Right renal cortex interstitium (tissue), 3 donors: ENCODE measurements at regions not wholly inside any gene's neighbourhood (a gene's known extent, or its start where the extent isn't known, plus 50 kb on each side); places are given as distances from the start of the nearest gene placed in this dataset.
"Not testable (repeated sequence)": the region's sequence is repeated elsewhere in the genome, so short reads cannot be mapped to it uniquely, and the experiment has no call there.

Experiments used
- DNase-seq, 3 donors: peaks; one replicate each; pipeline ENCODE4 v3.0.0-alpha.2; 2013; ENCODE audit warnings: low read depth in 3 of 3, low spot score in 2 of 3

GRCh38 chr2:216996279-216996845 is 136.5 kb upstream of the TNP1 start:
- DNase-seq, result no peak

DNA sequence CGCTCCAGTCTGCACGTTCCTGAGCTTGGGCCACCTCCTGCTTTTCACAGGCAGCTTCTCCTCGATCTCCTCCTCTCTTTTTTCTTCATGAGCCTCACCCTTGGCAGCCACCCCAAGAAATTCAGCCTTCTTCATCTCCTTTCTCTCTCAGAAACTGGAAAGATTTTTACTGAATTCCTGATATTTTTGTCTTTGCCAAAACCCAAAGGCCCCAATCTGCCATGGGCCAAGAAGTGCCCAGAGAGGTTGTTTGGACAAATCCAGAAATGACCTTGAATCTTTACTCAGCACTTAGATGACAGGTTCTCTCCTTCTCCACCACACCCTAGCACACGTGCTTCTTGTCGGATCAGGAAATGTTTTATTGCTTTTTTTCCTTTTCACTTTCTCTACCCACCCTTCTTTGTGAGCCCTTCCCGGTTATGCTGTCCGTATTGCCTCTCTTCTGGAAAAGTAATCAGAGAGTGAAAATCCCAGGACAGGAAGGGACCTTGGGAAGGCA is 134.5 kb upstream of the TNP1 start:
- no peak for DNase-seq

DNA sequence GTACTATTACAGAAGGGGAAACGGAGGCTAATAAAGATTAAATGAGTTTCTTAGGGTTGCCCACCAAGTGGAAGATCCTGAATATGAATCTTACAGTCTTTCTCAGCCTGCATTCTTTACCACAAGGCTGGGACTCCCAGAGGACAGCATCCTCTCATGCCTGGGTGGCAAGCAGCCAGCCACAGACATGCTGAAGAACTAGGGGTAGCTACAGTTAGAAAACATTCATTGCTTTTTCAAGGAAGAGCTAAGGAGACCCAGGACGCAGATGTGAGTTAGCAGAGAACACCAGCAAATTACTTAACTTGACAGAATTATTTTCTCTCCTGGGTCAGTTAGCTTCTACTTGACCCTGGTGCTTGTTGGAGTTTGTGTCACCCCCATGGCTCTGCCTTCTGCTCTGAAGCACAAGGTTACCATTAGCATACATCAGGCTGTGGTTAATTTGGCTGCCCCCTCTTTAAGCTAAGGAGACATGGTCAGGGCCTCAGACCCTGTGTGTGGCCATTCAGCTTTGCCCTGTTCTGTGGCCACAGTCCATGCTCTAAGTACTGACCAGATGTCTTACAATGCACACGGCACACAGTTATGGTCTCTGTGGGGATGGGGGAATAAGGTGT is 132.3 kb upstream of the TNP1 start:
- no peak for DNase-seq

DNA sequence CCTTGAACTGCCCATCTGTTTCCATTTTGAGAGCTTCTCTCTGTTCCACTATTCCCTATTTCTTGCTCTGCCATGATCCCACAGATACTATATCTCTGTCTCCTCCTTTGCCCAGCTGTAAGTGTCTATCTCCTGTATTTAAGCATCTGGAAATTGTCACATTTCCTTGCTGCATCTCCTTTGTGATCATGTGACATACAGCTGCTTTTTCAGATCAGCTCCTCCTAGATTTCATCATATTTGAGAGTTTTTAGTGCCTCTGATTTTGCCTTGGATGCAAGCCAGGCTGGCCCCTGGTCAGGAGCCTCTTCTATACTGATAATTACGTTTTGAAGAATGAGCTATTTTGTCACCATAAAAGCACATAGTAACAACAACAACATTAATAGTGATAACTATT is 131.7 kb upstream of the TNP1 start:
- DNase-seq, result peak in 1 of 3 donors; percentile 14

DNA sequence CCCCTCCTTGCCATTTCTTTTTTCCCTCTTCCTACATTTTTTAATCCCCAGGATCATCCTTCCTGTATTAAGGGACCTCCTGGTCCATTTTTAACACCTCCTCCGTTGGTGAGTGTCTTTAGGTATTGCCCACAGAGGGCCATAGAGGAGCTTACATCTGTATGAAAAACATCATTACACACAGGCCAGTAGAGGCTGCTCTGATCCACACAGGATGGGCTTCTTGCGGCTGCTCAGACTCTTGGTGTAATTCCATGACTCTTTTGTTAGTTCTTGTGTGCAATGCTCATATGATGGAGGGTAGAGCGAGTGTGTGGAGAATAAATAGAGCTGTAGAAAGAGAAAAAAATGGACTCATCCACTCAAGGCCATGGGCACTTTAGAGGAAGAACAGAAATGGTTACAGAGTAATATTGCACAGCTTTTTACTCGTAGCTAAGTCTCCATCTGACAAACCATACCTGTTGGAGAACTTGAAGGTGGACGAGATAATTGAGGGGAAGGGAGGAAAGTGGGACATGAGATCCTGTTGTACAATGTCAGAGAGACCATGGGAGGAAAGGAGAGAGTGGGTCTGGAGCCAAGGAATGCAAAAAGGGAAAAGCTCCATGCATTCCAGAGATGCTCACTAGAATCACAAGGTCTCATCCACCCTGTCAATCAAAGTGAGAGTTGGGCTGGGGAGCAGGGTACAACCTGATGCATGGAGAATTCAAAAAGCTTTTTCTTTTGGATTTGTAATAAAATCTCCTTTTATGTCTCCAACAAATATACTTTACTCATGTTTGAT is 129.7 kb upstream of the TNP1 start:
- DNase-seq, result no peak

DNA sequence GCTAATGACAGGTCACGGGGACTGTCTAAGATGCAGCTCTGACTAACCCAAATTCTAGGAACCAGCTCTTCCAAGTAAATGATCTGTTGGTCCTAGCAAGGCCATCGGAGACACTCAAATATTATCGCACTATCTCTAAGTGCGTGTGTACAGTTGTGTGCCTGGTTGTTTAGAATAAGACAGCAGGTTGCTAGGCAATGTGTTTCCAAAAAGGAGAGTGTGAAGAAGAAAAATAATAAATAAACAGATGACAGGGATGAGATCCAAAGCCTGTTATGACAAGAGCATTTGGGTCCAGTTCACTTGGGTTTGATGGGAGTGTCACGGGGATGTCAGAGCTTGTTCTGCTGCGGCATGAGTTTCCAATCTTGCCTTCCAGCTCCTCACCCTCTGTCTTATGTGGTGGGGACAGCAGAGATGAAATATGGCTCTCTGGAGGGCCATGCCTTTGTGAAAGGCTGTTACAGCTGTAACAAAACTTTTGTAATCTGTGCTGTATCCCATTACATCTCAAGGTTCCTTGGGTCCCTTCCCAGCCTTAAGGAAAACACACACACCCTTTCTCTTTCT is 127.5 kb upstream of the TNP1 start:
- peak in 1 of 3 donors; percentile 14 for DNase-seq

GRCh38 chr2:216985658-216986141 is 125.8 kb upstream of the TNP1 start:
- peak in 1 of 3 donors; percentile 12 for DNase-seq

DNA sequence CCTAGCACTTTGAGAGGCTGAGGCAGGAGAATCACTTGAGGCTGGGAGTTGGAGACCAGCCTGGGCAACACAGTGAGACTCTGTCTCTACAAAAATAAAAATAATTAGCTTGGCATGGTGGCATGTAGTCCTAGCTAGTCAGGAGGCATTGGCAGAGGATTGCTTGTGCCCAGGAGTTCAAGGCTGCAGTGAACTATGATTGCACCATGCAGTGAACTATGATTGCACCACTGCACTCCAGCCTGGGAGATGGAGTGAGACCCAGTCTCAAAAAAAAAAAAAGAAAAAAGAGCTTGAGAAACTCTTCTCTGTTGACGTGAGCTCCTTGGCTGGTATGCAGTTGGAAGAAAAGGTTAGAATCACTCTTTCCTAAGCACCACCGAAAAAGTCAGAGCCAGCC is 125.1 kb upstream of the TNP1 start:
- DNase-seq, result no peak

- not testable (repeated sequence) for DNase-seq
Measured at GRCh38 chr2:216981951-216982350, 122.1 kb upstream of the TNP1 start.

GRCh38 chr2:216980510-216980909 is 120.6 kb upstream of the TNP1 start:
- not testable (repeated sequence) for DNase-seq

DNA sequence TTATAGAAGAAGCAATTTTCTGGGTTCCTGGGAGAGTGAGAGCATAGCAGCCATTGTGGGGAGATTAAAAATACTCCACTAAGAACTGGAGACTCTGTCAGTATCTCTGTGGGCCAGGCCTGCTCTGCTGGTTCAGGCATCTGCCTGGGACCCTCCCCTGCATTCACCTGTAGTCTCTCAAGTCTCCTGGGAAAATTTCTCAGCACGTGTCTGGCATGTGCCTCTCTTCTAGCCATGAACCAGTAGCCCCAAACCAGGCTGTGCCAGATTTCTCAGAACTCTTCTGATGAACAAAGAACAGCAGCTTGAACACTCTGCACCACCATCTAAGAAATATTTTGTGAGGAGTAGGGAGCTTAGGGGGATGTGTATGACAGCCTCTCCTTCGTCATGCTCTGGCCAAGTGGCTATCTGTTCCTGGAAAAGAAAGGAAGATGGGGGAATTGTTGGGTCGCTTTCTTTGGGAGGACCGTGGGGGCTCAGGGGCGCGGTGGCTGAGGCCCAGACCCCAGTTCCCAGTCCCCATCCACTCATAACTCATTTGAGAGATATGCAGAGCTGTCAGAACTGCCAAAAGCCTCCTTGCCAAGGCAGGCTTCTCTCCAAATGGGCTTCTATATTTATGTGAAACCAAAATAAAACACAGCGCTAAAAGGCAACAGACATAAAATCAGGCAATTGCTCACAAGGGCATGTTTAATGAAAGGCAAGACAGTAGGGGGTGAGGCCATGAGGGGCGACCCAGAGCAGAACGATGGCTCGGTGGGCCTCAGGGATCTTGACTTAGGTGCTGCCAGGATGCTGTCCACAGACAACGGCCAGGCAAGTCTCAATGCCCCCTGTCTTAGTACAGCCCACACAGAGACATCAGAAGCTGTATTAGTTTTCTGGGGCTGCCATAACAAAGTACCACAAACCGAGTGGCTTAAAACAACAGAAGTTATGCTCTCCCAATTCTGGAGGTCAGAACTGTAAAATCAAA is 114.7 kb upstream of the TNP1 start:
- DNase-seq, result no peak

DNA sequence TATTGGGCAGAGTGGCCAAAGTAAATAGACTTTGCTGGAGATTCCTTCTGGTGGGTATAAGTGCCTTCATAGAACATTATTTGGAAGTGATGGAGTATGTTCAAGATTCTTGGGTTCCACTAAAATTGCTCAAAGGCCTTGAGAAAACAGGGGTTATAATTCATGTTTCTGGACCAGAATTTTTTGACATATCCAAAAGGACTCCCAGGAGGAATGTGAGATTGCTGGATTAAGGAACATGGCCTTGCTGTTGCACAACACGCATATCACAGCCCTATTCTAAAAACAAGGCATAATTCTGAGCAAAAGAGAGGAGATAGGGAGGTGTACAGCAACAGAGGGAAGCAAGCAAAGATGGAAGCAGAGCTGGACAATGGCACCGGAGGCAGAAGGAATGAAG is 111.7 kb upstream of the TNP1 start:
- DNase-seq, result no peak

DNA sequence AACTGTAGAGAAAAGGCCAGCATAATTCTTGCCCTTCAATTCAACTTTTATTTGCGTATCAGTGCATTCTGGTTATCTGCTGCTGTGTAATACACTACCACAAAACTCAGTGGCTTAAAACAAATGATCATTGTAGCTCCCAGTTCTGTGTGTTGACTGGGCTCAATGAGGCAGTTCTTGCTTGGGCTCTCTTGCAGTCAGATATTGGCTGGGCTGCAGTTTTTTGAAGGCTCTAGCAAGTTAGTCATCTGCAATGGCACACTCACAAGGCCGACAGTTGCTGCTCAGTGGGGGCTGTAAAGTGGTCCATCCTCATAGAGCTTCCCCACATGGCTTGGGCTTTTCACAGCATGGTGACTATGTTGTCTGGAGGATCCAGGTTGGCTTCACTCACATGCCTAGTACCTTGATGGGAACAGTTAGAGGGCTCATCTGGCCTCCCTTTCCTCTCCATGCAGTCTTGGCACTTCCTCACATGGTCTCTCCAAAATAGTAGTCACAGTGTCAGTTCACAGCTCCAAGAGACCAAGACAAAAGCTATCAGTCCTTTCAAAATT is 110.6 kb upstream of the TNP1 start:
- DNase-seq, result no peak

DNA sequence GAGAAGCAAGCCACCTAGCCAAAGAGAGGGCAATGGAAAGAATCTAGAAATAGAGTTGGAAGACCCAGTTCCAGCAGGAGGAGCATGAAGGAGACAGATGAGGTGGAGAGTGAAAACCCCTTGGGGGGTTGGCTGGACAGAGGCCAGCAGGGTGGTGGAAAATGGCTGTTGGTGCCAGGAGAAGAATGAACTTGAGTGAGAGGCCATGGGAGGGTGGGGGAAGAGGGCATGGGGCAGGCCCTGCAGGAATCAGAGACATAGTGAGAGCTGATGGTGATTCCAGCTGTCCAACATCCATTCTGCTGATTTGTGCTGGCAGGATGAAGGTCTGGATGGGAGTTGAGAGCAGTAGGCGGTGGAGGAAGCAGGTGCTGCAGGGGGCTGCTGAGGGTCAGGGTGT is 108.0 kb upstream of the TNP1 start:
- DNase-seq, result no peak

DNA sequence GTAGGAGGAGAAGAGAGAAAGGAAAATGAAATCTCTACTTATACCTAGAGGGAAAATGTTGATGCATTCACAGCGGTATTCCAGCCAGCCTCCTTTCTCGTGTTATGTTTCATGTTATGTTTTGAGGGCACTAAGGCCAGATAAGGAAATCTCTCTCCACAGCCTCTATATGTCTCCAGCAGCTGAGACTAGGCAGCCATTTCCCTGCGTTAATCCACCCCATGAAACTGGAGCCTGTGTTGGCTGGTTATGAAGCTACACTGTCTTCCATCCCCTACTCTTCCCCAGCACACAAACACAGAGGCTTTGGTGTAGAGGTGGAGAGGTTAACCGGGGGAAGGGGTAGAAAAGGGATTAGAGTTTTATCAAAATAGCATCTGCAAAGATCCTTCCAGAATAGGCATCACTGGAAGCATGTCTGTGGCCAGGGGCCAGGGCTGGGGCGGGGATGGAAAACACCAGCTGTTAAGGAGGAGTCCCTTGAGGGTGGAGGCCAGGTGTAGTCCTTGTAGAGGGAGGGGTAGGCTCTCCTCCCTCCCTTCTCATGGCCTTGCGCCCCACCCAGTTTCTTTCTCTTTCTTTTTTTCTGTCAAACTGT is 100.9 kb upstream of the TNP1 start:
- DNase-seq, result no peak

GRCh38 chr2:216959433-216959832 is 99.6 kb upstream of the TNP1 start:
- DNase-seq, result no peak

DNA sequence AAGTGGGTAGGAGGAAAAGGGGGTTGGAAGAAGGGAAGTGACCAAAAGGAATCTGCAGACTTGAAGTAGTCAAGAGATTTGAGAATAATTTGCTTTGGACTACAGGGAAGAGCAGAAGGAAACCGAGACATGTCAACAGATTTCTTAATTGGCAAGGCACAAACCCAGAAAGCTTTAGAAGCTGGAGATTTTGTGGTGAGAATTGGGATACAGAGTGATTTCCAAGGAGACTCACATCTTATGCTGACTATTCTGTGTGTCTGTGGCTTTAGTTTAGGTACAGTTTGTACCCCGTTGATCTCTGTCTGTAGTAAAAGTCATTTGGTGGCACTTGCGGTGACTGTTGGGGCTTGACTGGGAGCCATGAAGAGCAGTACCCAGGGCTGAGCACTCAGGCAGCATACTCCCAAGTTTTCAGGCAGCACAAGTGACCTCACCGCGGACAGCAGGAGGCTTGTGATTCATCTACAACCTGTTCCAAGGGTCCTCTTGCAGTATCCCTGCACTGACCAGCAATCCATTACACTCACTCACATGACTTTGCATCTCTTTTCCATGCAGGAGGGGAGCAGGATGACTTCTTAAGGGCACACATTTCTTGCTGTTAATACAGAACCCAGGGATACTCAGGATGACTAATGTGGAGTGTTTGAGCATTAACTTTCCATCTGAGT is 97.1 kb upstream of the TNP1 start:
- no peak for DNase-seq

DNA sequence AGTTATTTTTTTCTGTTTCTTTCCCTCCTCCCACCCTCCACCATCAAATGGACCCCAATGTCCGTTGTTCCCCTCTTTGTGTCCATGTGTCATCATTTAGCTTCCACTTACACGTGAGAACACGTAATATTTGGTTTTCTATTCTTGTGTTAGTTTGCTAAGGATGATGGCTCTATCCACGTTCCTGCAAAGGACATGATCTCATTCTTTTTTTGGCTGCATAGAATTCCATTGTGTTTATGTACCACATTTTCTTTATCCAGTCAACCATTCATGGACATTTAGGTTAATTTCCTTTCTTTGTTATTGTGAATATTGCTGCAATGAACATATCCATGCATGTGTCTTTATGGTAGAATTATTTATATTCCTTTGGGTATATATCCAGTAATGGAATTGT is 91.3 kb upstream of the TNP1 start:
- no peak for DNase-seq

DNA sequence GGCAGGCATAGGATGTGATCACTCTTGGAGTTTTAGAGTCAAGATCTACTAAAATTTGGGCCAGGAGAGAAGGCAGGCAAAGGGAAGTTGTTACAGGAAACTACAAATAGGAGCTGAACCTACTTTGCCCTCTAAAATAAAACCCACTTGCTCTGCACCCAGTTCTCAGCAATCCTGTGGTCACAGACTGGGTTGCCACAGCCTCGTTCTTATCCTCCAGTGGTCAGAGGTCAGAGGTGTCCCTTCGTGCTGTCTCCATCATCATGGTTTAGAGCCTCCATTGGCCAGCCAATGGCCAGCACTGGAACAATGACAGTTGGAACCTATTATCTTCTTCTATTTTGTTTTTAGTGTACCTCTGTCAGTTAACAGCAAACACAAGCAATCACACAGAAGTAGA is 90.7 kb upstream of the TNP1 start:
- no peak for DNase-seq
